ENCODE measurements at regions not wholly inside any gene's neighbourhood (a gene's known extent, or its start where the extent isn't known, plus 50 kb on each side); places are given as distances from the start of the nearest gene placed in this dataset.

- Histone ChIP-seq H3K9ac (ENCODE audit: low read length) (no peak overlapping the region), H2AFZ (ENCODE audit: low read depth, low read length, poor library complexity, severe bottlenecking) (no peak overlapping the region), H3K4me1 (ENCODE audit: control insufficient read depth in 1 of 2, insufficient read depth in 2 of 2, low read length in 2 of 2) (peaks cover 0 to 10% of the 10 kb centered on the region in 2 experiments; a peak in 1 of 4 replicates), H4K20me1 (ENCODE audit: insufficient read depth) (no peaks in the 10 kb centered on the region), H3K4me2 (ENCODE audit: low read length) (no peak overlapping the region), H3K9me3 (ENCODE audit: control insufficient read depth in 1 of 2, insufficient read depth in 1 of 2, low read depth in 1 of 2, low read length in 2 of 2) (no peaks in the 10 kb centered on the region; a peak in 1 of 4 replicates), H3K36me3 (ENCODE audit: control insufficient read depth in 1 of 2, insufficient read depth in 2 of 2, low read length in 2 of 2) (no peaks in the 10 kb centered on the region), H3K27me3 (ENCODE audit: insufficient read depth, low read length) (no peaks in the 10 kb centered on the region), H3K4me3 (replicated peaks in 1 of 2; ENCODE audit: low read depth in 1 of 2, low read length in 2 of 2) (no peak overlapping the region), H3K27ac (ENCODE audit: low read depth, low read length) (no peak overlapping the region), H3K79me2 (ENCODE audit: insufficient read depth, low read length) (no peaks in the 10 kb centered on the region), H3K9me2 (ENCODE audit: insufficient read depth) (no peaks in the 10 kb centered on the region)
- ChIA-PET POLR2A (no interaction called here), RAD21 (ENCODE audit: low non-redundant PET in 1 of 2, low total read pairs in 2 of 2, uncharacterized antibody in 2 of 2, unreplicated experiment in 2 of 2) (no interaction called here), CTCF (no interaction called here)
- ATAC-seq (no peak), DNase-seq (ENCODE audit: low read depth, low spot score) (no peak)
- TF ChIP-seq EZH2 (IDR thresholded peaks at IDR 0.05) (no peak), ZNF274 (IDR thresholded peaks at IDR 0.05; ENCODE audit: low read depth, low read length) (no peak), POLR2AphosphoS5 (IDR thresholded peaks at IDR 0.05; ENCODE audit: low read depth, low read length) (no peak), REST (IDR thresholded peaks at IDR 0.05; ENCODE audit: low read depth) (no peak), RAD21 (IDR thresholded peaks at IDR 0.05; ENCODE audit: low read depth) (no peak), CEBPB (IDR thresholded peaks at IDR 0.05; ENCODE audit: low read depth) (no peak), CTCF (IDR thresholded peaks at IDR 0.05 in 2 of 3, conservative IDR thresholded peaks at IDR 0.05 in 1 of 3; ENCODE audit: borderline replicate concordance in 1 of 3, insufficient read depth in 1 of 3, low read depth in 2 of 3, low read length in 2 of 3) (no peak), MAX (IDR thresholded peaks at IDR 0.05) (no peak), POLR2A (IDR thresholded peaks at IDR 0.05; ENCODE audit: borderline replicate concordance, extremely low read depth, insufficient read depth, insufficient read length) (no peak), ZBTB33 (IDR thresholded peaks at IDR 0.05; ENCODE audit: extremely low read depth, insufficient replicate concordance, low read length) (no peak), EGR1 (IDR thresholded peaks at IDR 0.05; ENCODE audit: low read depth) (no peak), TCF7L2 (IDR thresholded peaks at IDR 0.05; ENCODE audit: borderline replicate concordance, extremely low read depth, insufficient read depth, insufficient read length) (no peak)
- no TSS peak for BruUV-seq (replicated peaks)
- intact Hi-C loops (cut with micrococcal nuclease) = no loop called here
These were observed 70.0 kb upstream of the ALDH1A3 start for GRCh38 chr15:100809587-100809986.
